Astrocyte of the spinal cord (primary cell): ENCODE measurements at regions not wholly inside any gene's neighbourhood (a gene's known extent, or its start where the extent isn't known, plus 50 kb on each side); places are given as distances from the start of the nearest gene placed in this dataset.

Experiments
- DNase-seq: peaks from one replicate; pipeline ENCODE4 v3.0.0; 2011; ENCODE audit warnings: low read depth, low spot score
- H3K4me3 ChIP-seq: 2 replicates; pipeline ENCODE4 v1.5.1; 2011; ENCODE audit warnings: low read depth, mild to moderate bottlenecking, low read length, moderate library complexity
- CTCF ChIP-seq: IDR thresholded peaks from 2 replicates; pipeline ENCODE4 v1.5.1; 2012; ENCODE audit warnings: low read depth, mild to moderate bottlenecking, low read length, inconsistent platforms
- in situ Hi-C: cut with HindIII; loops from 2 replicates; pipeline ENCODE4 v1.10.0; 2017; ENCODE audit warnings: low sequenced_read_pairs

GRCh38 chr3:184481984-184482671, 79.5 kb upstream of the EPHB3 start:
- in situ Hi-C loops: no loop called here
- DNase-seq: no peak
- H3K4me3 ChIP-seq: no peak overlapping the region
- no peak for TF ChIP-seq CTCF

GRCh38 chr3:184485241-184485640, 76.3 kb upstream of the EPHB3 start:
- in situ Hi-C loops: no loop called here
- no peak for DNase-seq
- no peak for TF ChIP-seq CTCF

GRCh38 chr3:184485906-184486305, 75.7 kb upstream of the EPHB3 start:
- in situ Hi-C loops: no loop called here
- no peak for DNase-seq
- no peak for TF ChIP-seq CTCF
- no peak overlapping the region for H3K4me3 ChIP-seq

More at GRCh38 chr3:184485241-184485640, 76.3 kb upstream of the EPHB3 start:
- H3K4me3 ChIP-seq: no peak overlapping the region

GRCh38 chr3:184486614-184487013, 75.0 kb upstream of the EPHB3 start:
- TF ChIP-seq CTCF: no peak
- in situ Hi-C loops: no loop called here
- no peak for DNase-seq
- no peak overlapping the region for H3K4me3 ChIP-seq

GRCh38 chr3:184488577-184488976, 73.0 kb upstream of the EPHB3 start:
- in situ Hi-C loops: no loop called here
- TF ChIP-seq CTCF: no peak
- H3K4me3 ChIP-seq: no peak overlapping the region
- DNase-seq: no peak

GRCh38 chr3:184489268-184489841, 72.2 kb upstream of the EPHB3 start:
- in situ Hi-C loops: no loop called here
- H3K4me3 ChIP-seq: no peak overlapping the region
- TF ChIP-seq CTCF: no peak
- no peak for DNase-seq
